IMR-90 (cell line): ENCODE measurements at regions not wholly inside any gene's neighbourhood (a gene's known extent, or its start where the extent isn't known, plus 50 kb on each side); places are given as distances from the start of the nearest gene placed in this dataset.

Source experiments
- ATAC-seq: fragments of 200-7000 bp; cut with Tn5 transposase; 2 replicates; pipeline ENCODE4 v1.9.1; 2020; ENCODE audit warnings: low read depth, mild to moderate bottlenecking, moderate library complexity
- BruUV-seq: library from RNA; stranded (reverse); fragments of 400-500 nt; replicated peaks from 2 replicates; lab custom pipeline; 2021; lab: Mats Ljungman, UMichigan
- CTCF ChIA-PET: fragments of 300-600 bp; formaldehyde crosslinking; extraction: SDS; loops from one replicate; lab custom pipeline; 2021; ENCODE audit warnings: antibody characterized with exemption; lab: Yijun Ruan, JAX
- POLR2A ChIA-PET: fragments of 300-600 bp; sonication (Branson Sonifier 250); formaldehyde crosslinking; loops from one replicate; lab custom pipeline; 2022; ENCODE audit warnings: antibody characterized with exemption; ENCODE audit not compliant: unreplicated experiment; lab: Charles Lee
- DNase-seq: peaks from one replicate; pipeline ENCODE4 v3.0.0; 2013
- H2AFZ ChIP-seq: replicated peaks from 2 replicates; pipeline ENCODE3; 2013; ENCODE audit warnings: low read length, mild to moderate bottlenecking; ENCODE audit not compliant: poor library complexity
- H2AK5ac ChIP-seq: 2 replicates; pipeline ENCODE4 v1.6.1; 2013; ENCODE audit warnings: low read depth, low read length, inconsistent platforms
- H2AK9ac ChIP-seq: replicated peaks from 2 replicates; pipeline ENCODE3; 2013; ENCODE audit warnings: mild to moderate bottlenecking, low read depth, low read length, moderate library complexity; ENCODE audit not compliant: poor library complexity
- H2BK120ac ChIP-seq: 2 replicates; pipeline ENCODE4 v1.6.1; 2013; ENCODE audit warnings: low read depth, low read length, inconsistent platforms
- H2BK15ac ChIP-seq: 3 replicates; pipeline ENCODE4 v1.6.1; 2013; ENCODE audit warnings: low read depth, low read length, inconsistent platforms
- H2BK20ac ChIP-seq: 2 replicates; pipeline ENCODE4 v1.6.1; 2013; ENCODE audit warnings: low read depth, mild to moderate bottlenecking, inconsistent platforms, low read length, moderate library complexity
- H2BK5ac ChIP-seq: 2 replicates; pipeline ENCODE4 v1.6.1; 2013; ENCODE audit warnings: mild to moderate bottlenecking, low read depth, low read length, inconsistent platforms; ENCODE audit not compliant: poor library complexity, severe bottlenecking
- H3K14ac ChIP-seq: replicated peaks from 2 replicates; pipeline ENCODE4 v1.6.1; 2013; ENCODE audit warnings: low read depth, low read length, inconsistent platforms
- H3K18ac ChIP-seq: 2 replicates; pipeline ENCODE4 v1.6.1; 2013; ENCODE audit warnings: low read depth, low read length, control low read depth
- H3K23ac ChIP-seq: 2 replicates; pipeline ENCODE4 v1.6.1; 2013; ENCODE audit warnings: low read depth, low read length, inconsistent platforms
- H3K27ac ChIP-seq: 2 replicates; pipeline ENCODE4 v1.5.1; 2013; ENCODE audit warnings: mild to moderate bottlenecking, control low read depth, low read length; ENCODE audit not compliant: insufficient read depth
- H3K27me3 ChIP-seq: 2 replicates; pipeline ENCODE4 v1.6.1; 2013; ENCODE audit warnings: low read length; ENCODE audit not compliant: control insufficient read depth, insufficient read depth
- H3K36me3 ChIP-seq: 2 replicates; pipeline ENCODE4 v1.6.1; 2013; ENCODE audit warnings: low read length, mixed read lengths; ENCODE audit not compliant: control insufficient read depth, insufficient read depth
- H3K4ac ChIP-seq: 2 replicates; pipeline ENCODE4 v1.6.1; 2013; ENCODE audit warnings: low read depth, low read length, inconsistent platforms
- H3K4me1 ChIP-seq: 2 replicates; pipeline ENCODE4 v1.6.1; 2013; ENCODE audit warnings: low read length, mixed read lengths; ENCODE audit not compliant: control insufficient read depth, insufficient read depth
- H3K4me2 ChIP-seq: 2 replicates; pipeline ENCODE4 v1.6.1; 2013; ENCODE audit warnings: low read depth, mild to moderate bottlenecking, control low read depth, low read length, moderate library complexity
- H3K4me3 ChIP-seq: 2 replicates; pipeline ENCODE4 v1.5.1; 2013; ENCODE audit warnings: low read depth, mild to moderate bottlenecking, control low read depth, low read length, moderate library complexity; ENCODE audit not compliant: insufficient read depth
- H3K56ac ChIP-seq: 2 replicates; pipeline ENCODE4 v1.6.1; 2013; ENCODE audit warnings: low read length, inconsistent platforms; ENCODE audit not compliant: insufficient read depth; ENCODE audit errors: extremely low read depth
- H3K79me1 ChIP-seq, 2 experiments: 2 replicates each; pipeline ENCODE4 v1.6.1; 2013; ENCODE audit warnings: low read length in 2 of 2, inconsistent platforms in 1 of 2, low read depth in 1 of 2
- H3K9ac ChIP-seq: 2 replicates; pipeline ENCODE4 v1.6.1; 2013; ENCODE audit warnings: low read depth, low read length, control low read depth
- H3K9me1 ChIP-seq: 2 replicates; pipeline ENCODE4 v1.6.1; 2013; ENCODE audit warnings: low read length, inconsistent platforms; ENCODE audit not compliant: insufficient read depth
- H3K9me3 ChIP-seq: 2 replicates; pipeline ENCODE4 v1.6.1; 2013; ENCODE audit warnings: low read length; ENCODE audit not compliant: control insufficient read depth, insufficient read depth
- H4K20me1 ChIP-seq: 2 replicates; pipeline ENCODE4 v1.6.1; 2013; ENCODE audit warnings: low read length, inconsistent platforms; ENCODE audit not compliant: insufficient read depth
- H4K5ac ChIP-seq: 2 replicates; pipeline ENCODE4 v1.6.1; 2013; ENCODE audit warnings: mild to moderate bottlenecking, low read depth, low read length, control low read depth
- H4K8ac ChIP-seq, 2 experiments: 2 replicates each; pipeline ENCODE4 v1.6.1; 2013; ENCODE audit warnings: low read depth in 2 of 2, low read length in 2 of 2, control low read depth in 1 of 2, inconsistent platforms in 1 of 2
- H4K91ac ChIP-seq: 2 replicates; pipeline ENCODE4 v1.6.1; 2013; ENCODE audit warnings: low read depth, low read length, inconsistent platforms; ENCODE audit not compliant: insufficient read depth
- BHLHE40 ChIP-seq: fragments of 150-350 bp; IDR thresholded peaks from 2 replicates; pipeline ENCODE4 v1.6.1; 2016; ENCODE audit warnings: mild to moderate bottlenecking, low read depth, low read length
- CEBPB ChIP-seq: IDR thresholded peaks from 2 replicates; pipeline ENCODE4 v1.6.1; 2012; ENCODE audit warnings: low read depth, low read length, improper control_type of control experiment
- CHD1 ChIP-seq: IDR thresholded peaks from 2 replicates; pipeline ENCODE4 v1.6.1; 2012; ENCODE audit warnings: low read depth, low read length, improper control_type of control experiment
- FOS ChIP-seq: fragments of 150-350 bp; IDR thresholded peaks from 2 replicates; pipeline ENCODE4 v1.6.1; 2016; ENCODE audit warnings: low read depth, low read length
- MAFK ChIP-seq: IDR thresholded peaks from 2 replicates; pipeline ENCODE4 v1.6.1; 2012; ENCODE audit warnings: low read depth, low read length, improper control_type of control experiment
- MAZ ChIP-seq: IDR thresholded peaks from 2 replicates; pipeline ENCODE4 v1.6.1; 2012; ENCODE audit warnings: low read depth, mild to moderate bottlenecking, low read length, improper control_type of control experiment, moderate library complexity, borderline replicate concordance
- MXI1 ChIP-seq: IDR thresholded peaks from 2 replicates; pipeline ENCODE4 v1.6.1; 2012; ENCODE audit warnings: low read depth, mild to moderate bottlenecking, low read length, moderate library complexity, borderline replicate concordance
- NFE2L2 ChIP-seq: fragments of 150-350 bp; IDR thresholded peaks from 2 replicates; pipeline ENCODE4 v1.6.1; 2016; ENCODE audit warnings: low read depth, mild to moderate bottlenecking, low read length
- POLR2A ChIP-seq: IDR thresholded peaks from 2 replicates; pipeline ENCODE4 v1.6.1; 2012; ENCODE audit warnings: mild to moderate bottlenecking, low read depth, low read length
- RAD21 ChIP-seq: IDR thresholded peaks from 2 replicates; pipeline ENCODE4 v1.6.1; 2012; ENCODE audit warnings: low read length, improper control_type of control experiment
- RCOR1 ChIP-seq: IDR thresholded peaks from 2 replicates; pipeline ENCODE4 v1.6.1; 2012; ENCODE audit warnings: mild to moderate bottlenecking, low read length, improper control_type of control experiment; ENCODE audit not compliant: insufficient replicate concordance
- RFX5 ChIP-seq: IDR thresholded peaks from 2 replicates; pipeline ENCODE4 v1.8.0; 2012; ENCODE audit warnings: low read depth, mild to moderate bottlenecking, low read length, moderate library complexity
- SMC3 ChIP-seq: fragments of 150-350 bp; IDR thresholded peaks from 2 replicates; pipeline ENCODE4 v1.6.1; 2016; ENCODE audit warnings: low read depth, mild to moderate bottlenecking, antibody characterized with exemption, low read length, moderate library complexity
- WGBS, 2 experiments: methylation state at CpG; one replicate each; pipeline versions ENCODE4 v1.1.5 to v1.1.7; 2013; ENCODE audit warnings: missing lambda C conversion rate in 2 of 2; ENCODE audit not compliant: insufficient read length in 1 of 2; ENCODE audit errors: extremely low coverage in 2 of 2; 5-methylcytosine and 5-hydroxymethylcytosine counted together
- dilution Hi-C: fragments of 300-500 bp; cut with HindIII; formaldehyde crosslinking; loops from one replicate; pipeline ENCODE4 v1.14.3; 2018; ENCODE audit warnings: low sequenced_read_pairs; ENCODE audit not compliant: unreplicated experiment
- in situ Hi-C: fragments of 300-500 bp; cut with MboI; formaldehyde crosslinking; loops from 3 replicates; pipeline ENCODE4 v1.14.3; 2019; ENCODE audit warnings: low sequenced_read_pairs, inconsistent platforms, mixed read lengths
- intact Hi-C: fragments of 100-400 bp; cut with micrococcal nuclease; formaldehyde crosslinking; loops from 2 replicates; pipeline ENCODE4 v1.10.0; 2022
- TF ChIP-seq, protein P1 (sequence below): fragments of 150-350 bp; IDR thresholded peaks from 2 replicates; pipeline ENCODE4 v1.6.1; 2016; ENCODE audit warnings: low read depth, mild to moderate bottlenecking, low read length, moderate library complexity, borderline replicate concordance
- TF ChIP-seq, protein P2 (sequence below): conservative IDR thresholded peaks from 2 replicates; pipeline ENCODE4 v1.5.1; 2012; ENCODE audit warnings: mild to moderate bottlenecking, low read depth, low read length, improper control_type of control experiment
- TF ChIP-seq, protein P3 (sequence below): fragments of 150-350 bp; IDR thresholded peaks from 2 replicates; pipeline ENCODE4 v1.6.1; 2017; ENCODE audit warnings: mild to moderate bottlenecking, antibody characterized with exemption, low read length, low read depth

DNA sequence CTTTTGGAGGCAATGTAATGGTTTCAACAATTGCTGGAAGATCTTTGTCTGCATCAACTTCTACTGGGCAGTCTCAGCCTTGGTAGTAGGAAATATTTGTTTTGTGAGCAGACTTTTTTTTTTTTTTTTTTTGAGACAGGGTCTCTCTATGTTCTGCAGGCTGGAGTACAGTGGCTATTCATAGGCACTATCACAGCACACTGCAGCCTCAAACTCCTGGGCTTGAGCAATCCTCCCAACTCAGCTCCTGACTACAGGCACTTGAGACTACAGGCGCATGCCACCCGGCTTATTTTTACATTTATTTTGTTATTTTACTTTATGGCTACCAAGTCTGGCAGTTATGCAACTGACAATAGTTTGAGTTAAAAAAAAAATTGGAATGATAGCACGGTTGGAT lies 187.3 kb downstream of the SNX18 start:
- in situ Hi-C loops = no loop called here
- ATAC-seq (no peak), DNase-seq (no peak)
- H3K9me1 ChIP-seq = peaks cover 9% of the 10 kb centered on the region
- H2BK20ac ChIP-seq = peak overlapping the region; percentile 68; the same call in 1 of the 2 replicates
- no peaks in the 10 kb centered on the region for H3K9me3 ChIP-seq
- BruUV-seq = no TSS peak
- H3K9ac ChIP-seq = no peak overlapping the region
- H3K27ac ChIP-seq = peak overlapping the region; percentile 18; the same call in 1 of the 2 replicates
- peak overlapping the region in 1 of 2 experiments; percentile 44; a peak in 2 of 4 replicates for H4K8ac ChIP-seq
- H3K18ac ChIP-seq = peak overlapping the region; percentile 35; the same call in 1 of the 2 replicates
- H2AK5ac ChIP-seq = peak overlapping the region; percentile 56; the same call in 1 of the 2 replicates
- intact Hi-C loops = loop anchor here (5.0 kb wide), 3 partner anchors 52 to 188 kb away; partner anchors contain the start of gene SNX18
- no peak overlapping the region for H2AFZ ChIP-seq
- H2BK5ac ChIP-seq = peak overlapping the region; percentile 96
- TF ChIP-seq SMC3 = no peak
- TF ChIP-seq, protein P1, sequence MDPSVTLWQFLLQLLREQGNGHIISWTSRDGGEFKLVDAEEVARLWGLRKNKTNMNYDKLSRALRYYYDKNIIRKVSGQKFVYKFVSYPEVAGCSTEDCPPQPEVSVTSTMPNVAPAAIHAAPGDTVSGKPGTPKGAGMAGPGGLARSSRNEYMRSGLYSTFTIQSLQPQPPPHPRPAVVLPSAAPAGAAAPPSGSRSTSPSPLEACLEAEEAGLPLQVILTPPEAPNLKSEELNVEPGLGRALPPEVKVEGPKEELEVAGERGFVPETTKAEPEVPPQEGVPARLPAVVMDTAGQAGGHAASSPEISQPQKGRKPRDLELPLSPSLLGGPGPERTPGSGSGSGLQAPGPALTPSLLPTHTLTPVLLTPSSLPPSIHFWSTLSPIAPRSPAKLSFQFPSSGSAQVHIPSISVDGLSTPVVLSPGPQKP = no peak
- no peak for TF ChIP-seq POLR2A
- no peak for TF ChIP-seq CEBPB
- no peak for TF ChIP-seq BHLHE40
- TF ChIP-seq, protein P2, sequence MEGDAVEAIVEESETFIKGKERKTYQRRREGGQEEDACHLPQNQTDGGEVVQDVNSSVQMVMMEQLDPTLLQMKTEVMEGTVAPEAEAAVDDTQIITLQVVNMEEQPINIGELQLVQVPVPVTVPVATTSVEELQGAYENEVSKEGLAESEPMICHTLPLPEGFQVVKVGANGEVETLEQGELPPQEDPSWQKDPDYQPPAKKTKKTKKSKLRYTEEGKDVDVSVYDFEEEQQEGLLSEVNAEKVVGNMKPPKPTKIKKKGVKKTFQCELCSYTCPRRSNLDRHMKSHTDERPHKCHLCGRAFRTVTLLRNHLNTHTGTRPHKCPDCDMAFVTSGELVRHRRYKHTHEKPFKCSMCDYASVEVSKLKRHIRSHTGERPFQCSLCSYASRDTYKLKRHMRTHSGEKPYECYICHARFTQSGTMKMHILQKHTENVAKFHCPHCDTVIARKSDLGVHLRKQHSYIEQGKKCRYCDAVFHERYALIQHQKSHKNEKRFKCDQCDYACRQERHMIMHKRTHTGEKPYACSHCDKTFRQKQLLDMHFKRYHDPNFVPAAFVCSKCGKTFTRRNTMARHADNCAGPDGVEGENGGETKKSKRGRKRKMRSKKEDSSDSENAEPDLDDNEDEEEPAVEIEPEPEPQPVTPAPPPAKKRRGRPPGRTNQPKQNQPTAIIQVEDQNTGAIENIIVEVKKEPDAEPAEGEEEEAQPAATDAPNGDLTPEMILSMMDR = no peak
- no peak for TF ChIP-seq RAD21
- TF ChIP-seq MXI1 = no peak
- TF ChIP-seq, protein P3, sequence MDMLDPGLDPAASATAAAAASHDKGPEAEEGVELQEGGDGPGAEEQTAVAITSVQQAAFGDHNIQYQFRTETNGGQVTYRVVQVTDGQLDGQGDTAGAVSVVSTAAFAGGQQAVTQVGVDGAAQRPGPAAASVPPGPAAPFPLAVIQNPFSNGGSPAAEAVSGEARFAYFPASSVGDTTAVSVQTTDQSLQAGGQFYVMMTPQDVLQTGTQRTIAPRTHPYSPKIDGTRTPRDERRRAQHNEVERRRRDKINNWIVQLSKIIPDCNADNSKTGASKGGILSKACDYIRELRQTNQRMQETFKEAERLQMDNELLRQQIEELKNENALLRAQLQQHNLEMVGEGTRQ = no peak
- no peak for TF ChIP-seq NFE2L2
- TF ChIP-seq CHD1 = no peak
- no peak for TF ChIP-seq MAFK
- no peak for TF ChIP-seq RCOR1
- TF ChIP-seq RFX5 = no peak
- TF ChIP-seq FOS = no peak
- no peak for TF ChIP-seq MAZ
- no peaks in the 10 kb centered on the region for H3K27me3 ChIP-seq
- no peak overlapping the region for H2AK9ac ChIP-seq
- no peaks in the 10 kb centered on the region for H3K36me3 ChIP-seq
- peaks cover 5 to 24% of the 10 kb centered on the region in 2 experiments; a peak in 3 of 4 replicates for H3K79me1 ChIP-seq
- CTCF ChIA-PET = no interaction called here
- no CpG with 5 or more reads among the region's 3 CpGs for WGBS, 2 experiments
- peak overlapping the region; percentile 0; the same call in 1 of the 3 replicates for H2BK15ac ChIP-seq
- peak overlapping the region; percentile 66 for H3K14ac ChIP-seq
- H4K5ac ChIP-seq = no peak overlapping the region
- peaks cover 20% of the 10 kb centered on the region for H3K4me1 ChIP-seq
- dilution Hi-C loops = no loop called here
- no peaks in the 10 kb centered on the region for H4K20me1 ChIP-seq
- H3K4ac ChIP-seq = peak overlapping the region; percentile 36
- H2BK120ac ChIP-seq = peak overlapping the region; percentile 98
- no peak overlapping the region for H3K4me2 ChIP-seq
- H4K91ac ChIP-seq = 0 out of 2 replicates have a peak overlapping the region, but pooled peaks have one; percentile 18
- no peak overlapping the region for H3K56ac ChIP-seq
- H3K23ac ChIP-seq = peak overlapping the region; percentile 50; the same call in 1 of the 2 replicates
- H3K4me3 ChIP-seq = no peak overlapping the region
- POLR2A ChIA-PET = no interaction called here
